Chondrocyte (in vitro differentiated cells): ENCODE measurements at regions not wholly inside any gene's neighbourhood (a gene's known extent, or its start where the extent isn't known, plus 50 kb on each side); places are given as distances from the start of the nearest gene placed in this dataset.

Source experiments
- DNase-seq: peaks from one replicate; pipeline ENCODE4 v3.0.0; 2021; ENCODE audit warnings: mixed read lengths, low spot score
- H3K27ac Mint-ChIP-seq: one replicate; pipeline ENCODE4 v1.8.0; 2021; ENCODE audit warnings: mild to moderate bottlenecking, moderate library complexity, mixed read lengths; ENCODE audit not compliant: unreplicated experiment
- H3K27me3 Mint-ChIP-seq: 2 replicates; pipeline ENCODE4 v1.8.0; 2021; ENCODE audit warnings: low read depth, mixed read lengths
- H3K36me3 Mint-ChIP-seq: 2 replicates; pipeline ENCODE4 v1.8.0; 2021; ENCODE audit warnings: low read depth, mixed read lengths
- H3K4me1 Mint-ChIP-seq: 2 replicates; pipeline ENCODE4 v1.8.0; 2021; ENCODE audit warnings: low read depth, mild to moderate bottlenecking, mixed read lengths
- H3K4me3 Mint-ChIP-seq: one replicate; pipeline ENCODE4 v1.8.0; 2021; ENCODE audit warnings: mild to moderate bottlenecking, moderate library complexity, mixed read lengths; ENCODE audit not compliant: unreplicated experiment
- H3K9me3 Mint-ChIP-seq: 2 replicates; pipeline ENCODE4 v1.8.0; 2021; ENCODE audit warnings: low read depth, mixed read lengths
- CTCF ChIP-seq: fragments of 200-600 bp; sonication (generic); IDR thresholded peaks from 2 replicates; pipeline ENCODE4 v1.5.0; 2021; ENCODE audit warnings: antibody characterized with exemption, mild to moderate bottlenecking, moderate library complexity

DNA sequence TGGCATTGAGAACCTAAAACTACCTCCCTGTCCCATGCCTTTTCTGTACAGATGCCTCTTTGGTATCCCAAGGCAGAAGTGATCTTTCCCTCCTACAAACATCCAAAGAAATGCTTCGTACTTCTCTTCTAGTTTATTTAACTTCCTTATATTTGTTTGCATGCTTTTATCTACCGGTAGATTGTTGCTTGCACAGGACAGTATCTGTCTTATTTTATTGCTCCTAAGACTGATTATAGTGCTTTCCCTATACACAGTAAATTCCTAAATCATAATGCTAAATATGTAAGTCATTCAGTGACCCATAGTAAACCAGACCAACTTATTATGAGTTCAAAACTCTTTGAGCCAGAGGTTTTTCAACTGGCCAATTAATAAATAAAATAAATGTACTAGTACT is 156.9 kb downstream of the PRELID2 start:
- Mint-ChIP-seq H3K36me3 (no peaks in the 10 kb centered on the region), H3K4me3 (no peak overlapping the region), H3K27me3 (no peaks in the 10 kb centered on the region), H3K27ac (no peak overlapping the region), H3K9me3 (no peaks in the 10 kb centered on the region), H3K4me1 (peaks cover 16% of the 10 kb centered on the region)
- DNase-seq, result no peak
- TF ChIP-seq CTCF, result no peak

DNA sequence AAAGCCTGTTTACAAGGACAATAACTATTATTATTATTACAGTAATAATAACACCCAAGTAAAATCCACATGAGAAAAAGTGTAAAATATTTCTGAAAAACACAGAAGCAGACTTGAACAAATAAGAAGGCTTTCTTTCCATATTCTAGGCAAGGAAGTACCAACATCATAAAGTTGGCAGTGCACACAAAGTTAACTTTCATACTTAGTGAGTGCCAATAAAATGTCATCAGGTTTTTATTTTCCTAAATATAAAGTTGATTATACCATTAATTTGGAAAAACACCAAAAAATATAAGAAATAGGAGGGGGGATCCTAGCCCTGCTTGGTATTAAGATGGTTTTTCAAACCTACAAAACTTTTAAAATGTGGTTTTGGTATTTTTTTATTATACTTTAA is 161.4 kb downstream of the PRELID2 start:
- Mint-ChIP-seq H3K27me3 (no peaks in the 10 kb centered on the region), H3K4me3 (no peak overlapping the region), H3K4me1 (no peaks in the 10 kb centered on the region)

GRCh38 chr5:145668714-145669113 is 166.4 kb downstream of the PRELID2 start:
- no peaks in the 10 kb centered on the region for H3K36me3 Mint-ChIP-seq
- no peaks in the 10 kb centered on the region for H3K9me3 Mint-ChIP-seq
- DNase-seq, result no peak
- no peak overlapping the region for H3K4me3 Mint-ChIP-seq
- H3K4me1 Mint-ChIP-seq, result no peaks in the 10 kb centered on the region
- no peak for TF ChIP-seq CTCF
- no peak overlapping the region for H3K27ac Mint-ChIP-seq
- no peaks in the 10 kb centered on the region for H3K27me3 Mint-ChIP-seq

More for the DNA sequence above, 161.4 kb downstream of the PRELID2 start:
- Mint-ChIP-seq H3K9me3 (no peaks in the 10 kb centered on the region), H3K36me3 (no peaks in the 10 kb centered on the region), H3K27ac (no peak overlapping the region)
- no peak for DNase-seq
- no peak for TF ChIP-seq CTCF

DNA sequence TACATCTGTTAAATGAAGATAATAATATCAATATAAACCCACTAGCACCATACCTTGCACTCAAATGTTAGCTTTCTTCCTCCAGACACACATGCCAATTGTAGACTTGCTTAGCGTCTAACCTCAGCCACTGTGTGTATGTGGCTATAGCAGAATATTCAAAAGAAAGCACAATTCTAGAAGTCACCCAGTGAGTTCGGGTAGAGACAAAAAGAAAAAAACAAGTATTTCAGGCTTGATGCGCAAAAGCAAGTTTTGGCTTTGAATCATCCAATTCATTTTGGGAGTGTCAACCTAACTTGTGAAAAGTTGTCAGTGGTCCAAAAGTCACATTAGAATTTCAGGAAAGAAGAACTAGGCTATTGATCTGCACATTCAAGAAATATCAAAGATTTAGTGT is 167.4 kb downstream of the PRELID2 start:
- Mint-ChIP-seq H3K4me3 (no peak overlapping the region), H3K36me3 (no peaks in the 10 kb centered on the region), H3K9me3 (no peaks in the 10 kb centered on the region), H3K27ac (no peak overlapping the region), H3K27me3 (no peaks in the 10 kb centered on the region), H3K4me1 (no peaks in the 10 kb centered on the region)
- TF ChIP-seq CTCF, result no peak
- no peak for DNase-seq

GRCh38 chr5:145666591-145666990 is 168.6 kb downstream of the PRELID2 start:
- Mint-ChIP-seq H3K4me1 (no peaks in the 10 kb centered on the region), H3K9me3 (no peaks in the 10 kb centered on the region), H3K27ac (no peak overlapping the region), H3K36me3 (no peaks in the 10 kb centered on the region), H3K4me3 (no peak overlapping the region), H3K27me3 (no peaks in the 10 kb centered on the region)
- TF ChIP-seq CTCF, result no peak
- DNase-seq, result no peak
